GM12878 (cell line): ENCODE measurements at regions not wholly inside any gene's neighbourhood (a gene's known extent, or its start where the extent isn't known, plus 50 kb on each side); places are given as distances from the start of the nearest gene placed in this dataset.

Source experiments
- ATAC-seq: fragments of 200-7000 bp; cut with Tn5 transposase; 3 replicates; pipeline ENCODE4 v1.9.1; 2020; ENCODE audit warnings: mild to moderate bottlenecking, moderate library complexity
- BruUV-seq: library from RNA; stranded (reverse); fragments of 400-500 nt; replicated peaks from 2 replicates; lab custom pipeline; 2021; lab: Mats Ljungman, UMichigan
- CTCF ChIA-PET: fragments of 300-600 bp; sonication (Branson Sonifier 250); formaldehyde crosslinking; extraction: SDS; loops from one replicate; lab custom pipeline; 2021; ENCODE audit warnings: inconsistent platforms; lab: Yijun Ruan, JAX
- POLR2A ChIA-PET: fragments of 350-600 bp; formaldehyde crosslinking; extraction: SDS; loops from one replicate; lab custom pipeline; 2021; ENCODE audit warnings: inconsistent platforms; lab: Charles Lee
- RAD21 ChIA-PET: fragments of 300-600 bp; sonication (Branson Sonifier 250); formaldehyde crosslinking; loops from one replicate; lab custom pipeline; 2023; ENCODE audit warnings: antibody characterized with exemption; ENCODE audit not compliant: unreplicated experiment; lab: Charles Lee
- SMC1A ChIA-PET: fragments of 300-600 bp; sonication (Branson Sonifier 250); formaldehyde crosslinking; loops from one replicate; lab custom pipeline; 2023; ENCODE audit not compliant: unreplicated experiment, uncharacterized antibody; lab: Charles Lee
- DNase-seq: peaks from one replicate; pipeline ENCODE4 v3.0.0-alpha.2; 2011; ENCODE audit warnings: low read depth, low spot score
- FAIRE-seq: peaks from 3 replicates; lab custom pipeline; 2011; peaks lifted over from hg19 to GRCh38; lab: Jason Lieb, UNC
- H2AFZ ChIP-seq: 2 replicates; pipeline ENCODE4 v1.6.0; 2011; ENCODE audit warnings: low read depth, low read length, control low read depth; ENCODE audit not compliant: control insufficient read depth
- H3K27ac ChIP-seq: 2 replicates; pipeline ENCODE4 v1.5.1; 2011; ENCODE audit warnings: control low read depth; ENCODE audit not compliant: control insufficient read depth, insufficient read depth
- H3K27me3 ChIP-seq, 2 experiments: replicated peaks in 1 of 2; 2 replicates each; pipeline versions ENCODE4 v1.6.0 to v1.6.1; 2011; ENCODE audit warnings: low read length in 1 of 2; ENCODE audit not compliant: control insufficient read depth in 2 of 2, insufficient read depth in 2 of 2
- H3K36me3 ChIP-seq, 2 experiments: 2 replicates each; pipeline ENCODE4 v1.5.1; 2011; ENCODE audit warnings: low read length in 1 of 2; ENCODE audit not compliant: control insufficient read depth in 2 of 2, insufficient read depth in 2 of 2
- H3K4me1 ChIP-seq: 2 replicates; pipeline ENCODE4 v1.6.1; 2011; ENCODE audit warnings: mild to moderate bottlenecking, low read length, moderate library complexity, mixed read lengths; ENCODE audit not compliant: control insufficient read depth, insufficient read depth
- H3K4me2 ChIP-seq: 2 replicates; pipeline ENCODE4 v1.6.0; 2011; ENCODE audit warnings: control low read depth; ENCODE audit not compliant: control insufficient read depth, insufficient read depth
- H3K4me3 ChIP-seq: fragments of 200-600 bp; sonication (generic); 2 replicates; pipeline ENCODE4 v1.5.1; 2016
- H3K79me2 ChIP-seq: 2 replicates; pipeline ENCODE4 v1.6.0; 2011; ENCODE audit warnings: low read length; ENCODE audit not compliant: control insufficient read depth, insufficient read depth
- H3K9ac ChIP-seq: 2 replicates; pipeline ENCODE4 v1.8.0; 2011; ENCODE audit warnings: low read length, control low read depth, mixed read lengths; ENCODE audit not compliant: control insufficient read depth, insufficient read depth
- H3K9me3 ChIP-seq: replicated peaks from 3 replicates; pipeline ENCODE4 v1.5.1; 2011; ENCODE audit warnings: mild to moderate bottlenecking, low read length; ENCODE audit not compliant: control insufficient read depth, insufficient read depth
- H4K20me1 ChIP-seq: 2 replicates; pipeline ENCODE4 v1.6.0; 2011; ENCODE audit not compliant: control insufficient read depth, insufficient read depth
- CEBPZ ChIP-seq: fragments of 150-350 bp; IDR thresholded peaks from 2 replicates; pipeline ENCODE4 v1.6.1; 2016; ENCODE audit warnings: low read depth, low read length
- ETV6 ChIP-seq, 2 experiments: fragments of 450-650 bp in 1 of 2; IDR thresholded peaks in 1 of 2; conservative IDR thresholded peaks in 1 of 2; 2 replicates each; pipeline ENCODE4 v1.6.1; 2014; ENCODE audit warnings: antibody characterized with exemption in 1 of 2, borderline replicate concordance in 1 of 2, low read depth in 1 of 2, mild to moderate bottlenecking in 1 of 2, moderate library complexity in 1 of 2
- MTA3 ChIP-seq: IDR thresholded peaks from 2 replicates; pipeline ENCODE4 v1.6.1; 2012; ENCODE audit warnings: low read length, inconsistent platforms, borderline replicate concordance
- NFXL1 ChIP-seq: fragments of 450-650 bp; IDR thresholded peaks from 2 replicates; pipeline ENCODE4 v1.6.1; 2017; ENCODE audit warnings: antibody characterized with exemption, mild to moderate bottlenecking, borderline replicate concordance
- NFYB ChIP-seq: IDR thresholded peaks from 2 replicates; pipeline ENCODE4 v1.6.1; 2011; ENCODE audit warnings: low read depth, mild to moderate bottlenecking, low read length, improper control_type of control experiment, moderate library complexity; ENCODE audit not compliant: insufficient read depth
- NRF1 ChIP-seq: conservative IDR thresholded peaks from 2 replicates; pipeline ENCODE4 v1.6.1; 2011; ENCODE audit warnings: mild to moderate bottlenecking, low read depth, low read length, improper control_type of control experiment
- PAX5 ChIP-seq: IDR thresholded peaks from 2 replicates; pipeline ENCODE4 v1.6.1; 2011; ENCODE audit warnings: low read depth, low read length, borderline replicate concordance
- POLR2A ChIP-seq: IDR thresholded peaks from 2 replicates; pipeline ENCODE4 v1.6.1; 2011; ENCODE audit warnings: low read depth, mild to moderate bottlenecking, low read length
- RAD51 ChIP-seq: fragments of 450-650 bp; IDR thresholded peaks from 2 replicates; pipeline ENCODE4 v1.6.1; 2016; ENCODE audit warnings: moderate library complexity, mild to moderate bottlenecking, inconsistent platforms
- RUNX3 ChIP-seq: IDR thresholded peaks from 2 replicates; pipeline ENCODE4 v1.6.1; 2012; ENCODE audit warnings: low read length, inconsistent platforms
- STAT1 ChIP-seq: fragments of 450-650 bp; conservative IDR thresholded peaks from 2 replicates; pipeline ENCODE4 v1.6.1; 2014; ENCODE audit warnings: antibody characterized with exemption, mild to moderate bottlenecking
- TAF1 ChIP-seq: IDR thresholded peaks from 2 replicates; pipeline ENCODE4 v1.6.1; 2011; ENCODE audit warnings: mild to moderate bottlenecking, low read depth, low read length, borderline replicate concordance
- ZBTB33 ChIP-seq: fragments of 450-650 bp; IDR thresholded peaks from 2 replicates; pipeline ENCODE4 v1.6.1; 2017; ENCODE audit warnings: mild to moderate bottlenecking
- WGBS: methylation state at CpG from one replicate; pipeline ENCODE4 v1.1.6; 2016; ENCODE audit warnings: low lambda C conversion rate; ENCODE audit not compliant: insufficient replicate concordance, insufficient coverage; ENCODE audit errors: missing lambda C conversion rate; 5-methylcytosine and 5-hydroxymethylcytosine counted together
- in situ Hi-C: fragments of 300-500 bp; cut with MboI; formaldehyde crosslinking; loops from 9 replicates; pipeline ENCODE4 v1.14.3; 2018; ENCODE audit warnings: mixed read lengths
- intact Hi-C: fragments of 100-400 bp; cut with micrococcal nuclease; formaldehyde crosslinking; loops from one replicate; pipeline ENCODE4 v1.14.2; 2022; ENCODE audit not compliant: unreplicated experiment

GRCh38 chr1:17941431-17942189, 166.0 kb upstream of the IGSF21 start:
- no peak overlapping the region for H3K4me3 ChIP-seq
- no peak overlapping the region for H3K4me2 ChIP-seq
- ChIA-PET RAD21 (no interaction called here), SMC1A (no interaction called here), POLR2A (no interaction called here), CTCF (interaction anchor here (0.6 kb wide), 1 partner anchor 605 kb away, joined by 5 read pairs; no protein-coding TSS in a partner anchor)
- H3K4me1 ChIP-seq = no peaks in the 10 kb centered on the region
- intact Hi-C loops = no loop called here
- no peaks in the 10 kb centered on the region for H3K79me2 ChIP-seq
- no peaks in the 10 kb centered on the region for H3K9me3 ChIP-seq
- ATAC-seq (no peak), FAIRE-seq (no peak), DNase-seq (no peak)
- TF ChIP-seq TAF1 (no peak), ETV6 (conservative IDR thresholded peaks at IDR 0.05 in 1 of 2, IDR thresholded peaks at IDR 0.05 in 1 of 2; ENCODE audit: borderline replicate concordance in 1 of 2, low read depth in 1 of 2) (no peak), MTA3 (no peak), RUNX3 (no peak), NRF1 (no peak), PAX5 (no peak), RAD51 (no peak), POLR2A (no peak), NFYB (no peak), NFXL1 (no peak), CEBPZ (no peak), STAT1 (no peak), ZBTB33 (no peak)
- no TSS peak for BruUV-seq
- no peaks in the 10 kb centered on the region for H3K36me3 ChIP-seq
- H3K27me3 ChIP-seq = peaks cover 0 to 2% of the 10 kb centered on the region in 2 experiments; a peak in 1 of 4 replicates
- H3K9ac ChIP-seq = no peak overlapping the region
- WGBS = 0% methylated on average over 6 of the region's 6 CpGs
- no peaks in the 10 kb centered on the region for H4K20me1 ChIP-seq
- no peak overlapping the region for H2AFZ ChIP-seq
- H3K27ac ChIP-seq = no peak overlapping the region
- in situ Hi-C loops = no loop called here
